Stimulated activated CD4-positive, alpha-beta T cell treated with anti-CD3 and anti-CD28 coated beads, Interleukin-2, amount 100 ng/mL, for 24 hours (primary cell): ENCODE measurements at regions not wholly inside any gene's neighbourhood (a gene's known extent, or its start where the extent isn't known, plus 50 kb on each side); places are given as distances from the start of the nearest gene placed in this dataset.
A peak's percentile ranks its signal among the peaks of the same experiment; 100 is the strongest.
"Not testable (repeated sequence)": the region's sequence is repeated elsewhere in the genome, so short reads cannot be mapped to it uniquely, and the experiment has no call there.

Experiments used
- DNase-seq, 2 donors: peaks; one replicate each; pipeline ENCODE4 v3.0.0-alpha.2; 2020

- DNase-seq: no peak
These were observed 60.3 kb upstream of the ZNF81 start for GRCh38 chrX:47776292-47777006.

GRCh38 chrX:47772764-47773163 lies 63.9 kb upstream of the ZNF81 start:
- DNase-seq: no peak

- DNase-seq: no peak
These were observed 65.2 kb upstream of the ZNF81 start for GRCh38 chrX:47771473-47771872.

- not testable (repeated sequence) for DNase-seq
These were observed 73.9 kb upstream of the ZNF81 start for GRCh38 chrX:47762826-47763225.

GRCh38 chrX:47752685-47753084 lies 84.0 kb upstream of the ZNF81 start:
- no peak for DNase-seq

GRCh38 chrX:47751670-47752069 lies 85.0 kb upstream of the ZNF81 start:
- peak; percentile 23 to 53 for DNase-seq

GRCh38 chrX:47749185-47749967 lies 87.3 kb upstream of the ZNF81 start:
- DNase-seq: no peak

DNA sequence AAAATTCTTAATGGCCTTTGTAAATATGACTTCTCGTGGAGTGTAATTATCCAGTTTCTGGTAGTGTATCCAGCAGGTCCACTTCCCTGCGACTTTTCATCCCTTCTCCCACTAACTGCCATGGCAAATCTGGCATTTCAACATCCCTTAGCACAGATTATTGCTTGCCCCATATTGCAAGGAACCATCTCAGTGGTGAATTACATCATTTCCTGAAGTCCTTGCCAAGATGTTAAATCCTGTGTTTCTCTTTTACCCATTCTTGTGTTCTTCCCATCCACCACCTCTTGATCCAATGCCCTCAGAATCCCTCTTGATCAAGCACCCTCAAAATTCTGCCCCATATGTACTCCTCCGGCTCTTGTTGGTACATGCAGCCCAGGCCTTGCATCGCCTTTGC lies 88.1 kb upstream of the ZNF81 start:
- DNase-seq: no peak

- no peak for DNase-seq
These were observed 87.5 kb upstream of the UXT start for GRCh38 chrX:47746446-47746845.

DNA sequence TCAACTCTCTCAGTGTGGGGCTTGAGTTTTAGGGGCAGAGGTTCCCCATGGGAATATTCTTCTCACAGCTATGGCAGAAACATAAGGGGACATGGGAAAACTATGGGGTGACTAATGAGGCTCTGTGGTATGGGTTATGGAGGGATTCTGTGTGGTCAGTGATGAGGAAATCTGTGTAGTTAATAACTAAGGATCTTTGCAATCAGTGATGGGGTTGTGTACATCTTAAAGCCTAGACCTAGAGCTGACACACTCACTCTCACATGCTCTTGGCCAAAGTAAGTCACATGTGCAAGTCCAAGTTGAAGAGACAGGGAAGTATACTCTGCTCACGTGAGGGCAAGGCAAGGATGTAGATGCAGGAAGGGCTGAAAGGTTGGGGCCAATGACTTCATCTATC lies 86.4 kb upstream of the UXT start:
- no peak for DNase-seq

DNA sequence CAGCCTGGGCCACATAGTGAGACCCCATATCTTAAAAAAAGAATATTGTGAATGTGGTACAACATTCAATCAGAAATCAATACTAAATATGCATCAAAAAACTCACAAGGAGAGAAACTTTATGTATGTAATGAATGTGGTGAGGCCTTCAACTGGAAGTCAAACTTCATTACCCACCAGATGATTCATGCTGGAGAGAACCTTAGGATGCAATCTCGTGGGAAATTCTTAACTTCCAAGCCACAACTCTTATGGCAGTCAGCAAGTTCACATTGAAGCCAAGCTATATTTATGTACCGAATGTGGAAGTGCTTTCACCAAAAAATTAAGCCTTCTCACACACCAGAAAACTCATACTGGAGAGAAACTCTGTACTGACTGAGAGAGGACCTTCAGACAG lies 84.5 kb upstream of the UXT start:
- DNase-seq: no peak

DNA sequence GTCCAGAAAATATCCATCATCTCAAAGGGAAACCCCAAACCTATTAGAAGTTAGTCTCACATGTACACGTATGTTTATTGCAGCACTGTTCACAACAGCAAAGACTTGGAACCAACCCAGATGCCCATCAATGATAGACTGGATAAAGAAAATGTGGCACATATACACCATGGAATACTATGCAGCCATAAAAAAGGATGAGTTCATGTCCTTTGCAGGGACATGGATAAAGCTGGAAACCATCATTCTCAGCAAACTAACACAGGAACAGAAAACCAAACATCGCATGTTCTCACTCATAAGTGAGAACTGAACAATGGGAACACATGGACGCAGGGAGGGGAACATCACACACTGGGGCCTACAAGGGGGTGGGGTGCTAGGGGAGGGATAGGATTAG lies 79.9 kb upstream of the UXT start:
- not testable (repeated sequence) for DNase-seq

DNA sequence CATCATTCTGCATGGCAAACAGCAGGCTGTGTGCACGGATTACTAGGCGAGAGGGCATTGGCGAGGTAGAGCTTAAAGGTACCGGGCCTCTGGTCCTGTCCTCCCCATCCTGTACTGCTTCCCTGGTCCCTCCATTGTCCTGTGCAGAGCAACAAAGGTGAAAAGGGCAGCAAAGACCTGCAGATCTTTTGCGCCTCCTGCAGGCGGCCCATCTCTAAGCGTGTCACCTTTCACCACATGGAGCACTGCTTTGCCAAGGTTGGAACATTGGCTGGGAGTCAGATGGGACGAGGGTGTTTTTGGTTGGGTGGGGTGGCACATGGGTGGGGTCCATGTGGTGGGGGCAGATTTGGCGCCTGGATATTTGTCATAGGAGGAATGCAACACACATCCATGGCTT lies 64.7 kb upstream of the UXT start:
- DNase-seq: peak; percentile 18 to 41

DNA sequence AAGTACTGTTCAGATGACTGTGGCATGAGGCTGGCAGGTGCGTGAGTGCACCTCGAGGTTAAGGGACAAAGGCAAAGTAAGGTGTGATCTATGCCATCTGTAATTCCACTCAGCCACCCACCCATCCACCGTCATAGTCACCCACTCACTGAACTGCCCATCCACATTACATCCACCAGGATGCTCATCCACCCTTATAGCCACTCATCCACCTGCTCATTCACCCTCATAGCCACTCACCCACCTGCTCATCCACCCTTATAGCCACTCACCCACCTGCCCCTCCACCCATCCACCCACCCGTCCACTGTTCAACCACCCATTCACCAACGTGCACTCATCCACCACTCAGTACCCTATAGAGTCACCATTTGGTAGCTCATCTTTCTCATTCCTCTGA lies 64.1 kb upstream of the UXT start:
- no peak for DNase-seq

- DNase-seq: no peak
These were observed 63.3 kb upstream of the UXT start for GRCh38 chrX:47722260-47722659.

DNA sequence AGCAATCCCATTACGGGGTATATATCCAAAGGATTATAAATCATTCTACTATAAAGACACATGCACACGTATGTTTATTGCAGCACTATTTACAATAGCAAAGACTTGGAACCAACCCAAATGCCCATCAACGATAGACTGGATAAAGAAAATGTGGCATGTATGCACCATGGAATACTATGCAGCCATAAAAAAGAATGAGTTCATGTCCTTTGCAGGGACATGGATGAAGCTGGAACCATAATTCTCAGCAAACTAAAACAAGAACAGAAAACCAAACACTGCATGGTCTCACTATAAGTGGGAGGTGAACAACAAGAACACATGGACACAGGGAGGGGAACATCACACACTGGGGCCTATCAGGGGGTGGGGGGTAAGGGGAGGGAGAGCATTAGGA lies 56.1 kb upstream of the UXT start:
- not testable (repeated sequence) for DNase-seq

DNA sequence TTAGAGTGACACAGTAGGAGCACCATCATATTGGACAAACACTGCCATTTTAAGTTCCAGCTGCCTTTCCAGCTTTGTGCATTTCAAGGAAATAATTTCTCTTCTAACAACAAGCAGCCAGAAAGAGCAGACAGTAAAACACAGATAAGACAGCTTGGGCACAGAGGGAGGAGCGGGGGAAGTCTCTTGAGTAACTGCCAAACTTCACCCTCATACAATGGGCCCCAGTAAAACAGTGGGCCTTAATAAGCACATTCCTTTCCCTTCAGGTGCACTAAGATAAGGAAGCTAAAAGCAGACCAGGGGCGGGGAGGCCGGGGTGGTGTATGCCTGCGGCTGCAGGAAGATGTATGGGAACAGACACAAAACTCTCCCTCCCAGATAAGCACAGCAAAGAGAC lies 53.7 kb upstream of the UXT start:
- DNase-seq: not testable (repeated sequence)

DNA sequence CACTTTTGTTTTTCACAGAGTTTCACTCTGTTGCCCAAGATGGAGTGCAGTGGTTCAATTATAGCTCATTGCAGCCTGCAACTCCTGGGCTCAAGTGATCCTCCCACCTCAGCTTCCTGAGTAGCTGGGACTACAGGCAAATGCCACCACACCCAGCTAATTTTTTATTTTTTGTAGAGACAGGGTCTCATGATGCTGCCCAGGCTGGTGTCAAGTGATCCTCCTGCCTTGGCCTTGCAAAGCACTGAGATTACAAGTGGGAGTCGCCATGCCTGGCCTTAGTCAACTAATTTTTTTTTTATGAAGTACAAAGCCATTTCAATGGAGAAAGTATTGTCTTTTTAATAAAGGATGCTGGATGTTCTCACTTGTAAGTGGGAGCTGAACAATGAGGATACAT lies 51.3 kb upstream of the UXT start:
- DNase-seq: no peak
